Endodermal cell (in vitro differentiated cells): ENCODE measurements at regions not wholly inside any gene's neighbourhood (a gene's known extent, or its start where the extent isn't known, plus 50 kb on each side); places are given as distances from the start of the nearest gene placed in this dataset.

Experiments used
- DNase-seq: peaks from one replicate; pipeline ENCODE4 v3.0.0-alpha.2; 2017
- H3K27ac ChIP-seq: 2 replicates; pipeline ENCODE4 v1.5.1; 2013; ENCODE audit warnings: mild to moderate bottlenecking, low read depth, low read length, moderate library complexity
- H3K27me3 ChIP-seq: 2 replicates; pipeline ENCODE4 v1.6.1; 2013; ENCODE audit warnings: mild to moderate bottlenecking, low read length, moderate library complexity; ENCODE audit not compliant: insufficient read depth, control insufficient read depth, poor library complexity, severe bottlenecking
- H3K36me3 ChIP-seq: 2 replicates; pipeline ENCODE4 v1.7.0; 2013; ENCODE audit warnings: mild to moderate bottlenecking, low read length, moderate library complexity; ENCODE audit not compliant: control insufficient read depth, insufficient read depth
- H3K4me1 ChIP-seq: one replicate; pipeline ENCODE4 v1.7.0; 2013; ENCODE audit warnings: low read length; ENCODE audit not compliant: control insufficient read depth, insufficient read depth
- H3K4me3 ChIP-seq: 2 replicates; pipeline ENCODE4 v1.5.1; 2013; ENCODE audit warnings: mild to moderate bottlenecking, low read length, moderate library complexity
- H3K9ac ChIP-seq: 2 replicates; pipeline ENCODE4 v1.6.1; 2013; ENCODE audit warnings: mild to moderate bottlenecking, low read length, moderate library complexity; ENCODE audit not compliant: poor library complexity, severe bottlenecking; ENCODE audit errors: extremely low read depth
- H3K9me3 ChIP-seq: 2 replicates; pipeline ENCODE4 v1.6.1; 2013; ENCODE audit warnings: mild to moderate bottlenecking, low read length, moderate library complexity; ENCODE audit not compliant: control insufficient read depth
- H3K27ac Mint-ChIP-seq: 2 replicates; pipeline ENCODE4 v1.8.0; 2020; ENCODE audit warnings: mixed read lengths
- H3K27me3 Mint-ChIP-seq: 2 replicates; pipeline ENCODE4 v1.8.0; 2021; ENCODE audit warnings: mild to moderate bottlenecking, mixed read lengths; ENCODE audit not compliant: insufficient read depth
- H3K36me3 Mint-ChIP-seq: 2 replicates; pipeline ENCODE4 v1.8.0; 2020; ENCODE audit warnings: low read depth, mixed read lengths
- H3K4me1 Mint-ChIP-seq: 2 replicates; pipeline ENCODE4 v1.8.0; 2020; ENCODE audit warnings: mixed read lengths
- H3K4me3 Mint-ChIP-seq: 2 replicates; pipeline ENCODE4 v1.8.0; 2020; ENCODE audit warnings: mild to moderate bottlenecking, moderate library complexity, mixed read lengths
- H3K9me3 Mint-ChIP-seq: 2 replicates; pipeline ENCODE4 v1.8.0; 2020; ENCODE audit warnings: mild to moderate bottlenecking, mixed read lengths
- CTCF ChIP-seq: fragments of 200-600 bp; sonication (generic); conservative IDR thresholded peaks from 2 replicates; pipeline ENCODE4 v1.5.0; 2021; ENCODE audit warnings: antibody characterized with exemption, mild to moderate bottlenecking
- WGBS, 2 experiments: methylation state at CpG; one replicate each; pipeline versions ENCODE4 v1.1.5 to v1.1.7; 2013; ENCODE audit warnings: missing lambda C conversion rate in 2 of 2, mixed read lengths in 1 of 2; ENCODE audit not compliant: insufficient coverage in 1 of 2, insufficient read length in 1 of 2; 5-methylcytosine and 5-hydroxymethylcytosine counted together

- H3K36me3 Mint-ChIP-seq, result no peaks in the 10 kb centered on the region
Observed at GRCh38 chr12:65756956-65757511, 67.2 kb upstream of the HMGA2 start.

GRCh38 chr12:65758401-65758800 lies 65.9 kb upstream of the HMGA2 start:
- no peak overlapping the region for H3K4me3 ChIP-seq
- Mint-ChIP-seq H3K36me3 (no peaks in the 10 kb centered on the region), H3K27me3 (peaks cover 2% of the 10 kb centered on the region), H3K4me3 (no peak overlapping the region), H3K4me1 (peaks cover 50% of the 10 kb centered on the region), H3K27ac (no peak overlapping the region), H3K9me3 (no peaks in the 10 kb centered on the region)
- H3K9ac ChIP-seq, result no peak overlapping the region
- WGBS, 2 experiments, result 83 to 100% methylated on average over 1 to 2 of the region's 2 CpGs
- H3K9me3 ChIP-seq, result peaks cover 6% of the 10 kb centered on the region
- H3K4me1 ChIP-seq, result peaks cover 36% of the 10 kb centered on the region
- no peaks in the 10 kb centered on the region for H3K36me3 ChIP-seq
- DNase-seq, result no peak
- no peaks in the 10 kb centered on the region for H3K27me3 ChIP-seq
- TF ChIP-seq CTCF, result no peak
- no peak overlapping the region for H3K27ac ChIP-seq

More at GRCh38 chr12:65756956-65757511, 67.2 kb upstream of the HMGA2 start:
- Histone ChIP-seq H3K4me1 (peaks cover 40% of the 10 kb centered on the region), H3K9ac (no peak overlapping the region), H3K27ac (no peak overlapping the region), H3K36me3 (no peaks in the 10 kb centered on the region), H3K9me3 (peaks cover 6% of the 10 kb centered on the region), H3K27me3 (no peaks in the 10 kb centered on the region), H3K4me3 (no peak overlapping the region)
- peak overlapping the region; percentile 15 for H3K27ac Mint-ChIP-seq
- 54 to 69% methylated on average over 2 of the region's 2 CpGs for WGBS, 2 experiments
- H3K4me3 Mint-ChIP-seq, result no peak overlapping the region
- DNase-seq, result no peak
- peaks cover 2% of the 10 kb centered on the region for H3K27me3 Mint-ChIP-seq
- H3K9me3 Mint-ChIP-seq, result no peaks in the 10 kb centered on the region
- no peak for TF ChIP-seq CTCF
- H3K4me1 Mint-ChIP-seq, result peaks cover 47% of the 10 kb centered on the region

GRCh38 chr12:65759735-65760134 lies 64.5 kb upstream of the HMGA2 start:
- peaks cover 2% of the 10 kb centered on the region for H3K27me3 Mint-ChIP-seq

More at GRCh38 chr12:65759735-65760134, 64.5 kb upstream of the HMGA2 start:
- Histone ChIP-seq H3K9me3 (peaks cover 8% of the 10 kb centered on the region), H3K27ac (no peak overlapping the region), H3K9ac (no peak overlapping the region), H3K4me1 (peaks cover 23% of the 10 kb centered on the region), H3K36me3 (no peaks in the 10 kb centered on the region), H3K4me3 (no peak overlapping the region), H3K27me3 (no peaks in the 10 kb centered on the region)
- H3K9me3 Mint-ChIP-seq, result peaks cover 1% of the 10 kb centered on the region
- no peak for DNase-seq
- TF ChIP-seq CTCF, result no peak
- WGBS, 2 experiments, result 97 to 98% methylated on average over 8 of the region's 8 CpGs
- no peak overlapping the region for H3K27ac Mint-ChIP-seq
- peaks cover 40% of the 10 kb centered on the region for H3K4me1 Mint-ChIP-seq
- H3K4me3 Mint-ChIP-seq, result no peak overlapping the region
- H3K36me3 Mint-ChIP-seq, result no peaks in the 10 kb centered on the region
